DMS53 treated with DMSO at 0.1 percent for 48 hours (cell line): ENCODE measurements at regions not wholly inside any gene's neighbourhood (a gene's known extent, or its start where the extent isn't known, plus 50 kb on each side); places are given as distances from the start of the nearest gene placed in this dataset.
"Not testable (repeated sequence)": the region's sequence is repeated elsewhere in the genome, so short reads cannot be mapped to it uniquely, and the experiment has no call there.

ENCODE experiments used
- DNase-seq: peaks from one replicate; lab custom pipeline; 2025; ENCODE audit not compliant: unreplicated experiment; lab: John Stamatoyannopoulos, UW

DNA sequence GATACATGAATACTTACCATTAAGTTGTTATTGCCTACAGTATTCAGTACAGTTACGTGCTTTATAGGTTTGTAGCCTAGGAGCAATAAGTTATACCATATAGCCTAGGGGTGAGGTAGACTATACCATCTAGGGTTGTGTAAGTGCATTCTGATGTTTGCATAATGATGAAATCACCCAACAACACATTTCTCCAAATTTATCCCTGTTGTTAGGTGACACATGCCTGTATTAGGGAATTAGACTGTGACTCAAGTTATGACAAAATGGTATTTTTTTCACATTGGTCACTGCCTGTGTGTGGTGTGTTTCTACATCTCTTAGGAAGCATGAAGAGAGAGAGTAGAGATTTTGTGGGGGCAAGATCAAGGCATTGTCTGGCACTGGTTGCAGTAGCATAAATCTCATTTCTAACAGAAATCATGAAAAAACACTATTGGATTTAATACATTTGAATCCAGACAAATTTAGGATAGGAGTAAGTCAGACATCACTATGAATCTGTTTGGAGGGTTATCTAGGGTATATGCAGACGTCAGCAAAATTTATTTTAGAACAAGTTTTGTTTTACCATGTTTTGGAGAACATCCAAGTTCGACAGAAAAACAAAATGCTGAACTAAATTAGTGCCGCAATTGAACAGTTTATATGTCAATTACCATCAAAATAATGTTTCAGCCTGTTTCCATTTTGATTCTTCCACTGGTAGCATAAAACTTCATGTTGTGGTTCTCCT, 332.1 kb downstream of the LMO7 start:
- no peak for DNase-seq

DNA sequence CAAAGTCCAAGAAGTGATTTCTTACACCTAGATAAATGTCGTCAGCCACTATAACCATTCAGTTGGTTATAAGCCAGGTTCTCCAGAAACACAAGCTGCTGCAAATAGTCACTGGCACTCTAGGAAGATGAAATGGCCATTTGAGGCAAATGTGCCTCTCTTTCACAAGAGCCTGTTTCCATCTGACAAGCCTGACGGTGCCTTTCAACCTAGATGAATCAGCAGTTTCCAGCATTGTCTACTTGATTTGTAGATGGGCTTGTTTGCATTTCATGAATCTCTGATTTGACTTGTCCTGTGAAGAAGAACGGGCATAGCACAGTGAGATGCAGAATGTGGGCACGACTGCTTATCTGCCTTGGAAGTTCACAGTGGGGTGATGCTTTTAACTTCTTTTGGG, 327.2 kb downstream of the LMO7 start:
- no peak for DNase-seq

DNA sequence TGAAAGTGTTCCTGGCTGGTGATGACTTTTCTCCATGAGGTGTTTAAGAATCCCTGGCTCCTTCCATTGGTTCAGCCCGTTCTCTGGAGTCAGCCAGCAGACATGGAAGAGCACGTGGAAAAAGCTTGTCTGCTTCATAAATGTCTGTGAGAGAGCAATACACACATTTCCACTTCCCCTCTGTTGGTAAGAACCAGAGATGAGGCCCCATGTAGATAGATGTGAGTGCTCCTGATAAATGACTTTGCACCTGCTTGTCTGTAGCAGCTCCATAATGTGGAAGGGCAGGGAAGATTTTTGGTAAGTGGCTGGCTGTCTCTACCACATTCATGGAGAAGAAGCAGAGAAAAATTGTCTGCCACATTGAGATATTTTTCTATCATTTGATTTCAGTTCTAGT, 325.8 kb downstream of the LMO7 start:
- no peak for DNase-seq

DNA sequence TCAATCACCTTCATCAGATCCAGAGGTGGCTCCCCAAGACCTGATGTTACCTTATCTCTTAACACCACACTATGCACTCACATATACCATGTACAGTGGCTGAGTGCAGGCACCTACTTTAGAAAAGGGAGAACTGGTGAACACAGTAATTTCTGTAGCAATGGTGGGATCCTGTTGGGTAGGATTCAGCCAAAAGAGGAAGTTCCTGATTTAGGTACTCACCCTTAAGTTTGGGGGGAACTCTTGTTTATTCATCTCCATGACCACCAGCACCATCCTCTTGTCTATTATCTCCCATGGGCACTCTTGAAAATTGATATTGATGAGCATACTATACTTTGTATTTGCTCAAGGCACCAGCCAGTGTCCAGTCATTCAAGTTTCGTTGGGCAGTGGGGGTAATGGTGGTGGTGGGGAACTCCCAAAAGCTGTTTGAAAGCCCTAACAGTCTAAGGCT, 324.4 kb downstream of the LMO7 start:
- DNase-seq, result no peak

DNA sequence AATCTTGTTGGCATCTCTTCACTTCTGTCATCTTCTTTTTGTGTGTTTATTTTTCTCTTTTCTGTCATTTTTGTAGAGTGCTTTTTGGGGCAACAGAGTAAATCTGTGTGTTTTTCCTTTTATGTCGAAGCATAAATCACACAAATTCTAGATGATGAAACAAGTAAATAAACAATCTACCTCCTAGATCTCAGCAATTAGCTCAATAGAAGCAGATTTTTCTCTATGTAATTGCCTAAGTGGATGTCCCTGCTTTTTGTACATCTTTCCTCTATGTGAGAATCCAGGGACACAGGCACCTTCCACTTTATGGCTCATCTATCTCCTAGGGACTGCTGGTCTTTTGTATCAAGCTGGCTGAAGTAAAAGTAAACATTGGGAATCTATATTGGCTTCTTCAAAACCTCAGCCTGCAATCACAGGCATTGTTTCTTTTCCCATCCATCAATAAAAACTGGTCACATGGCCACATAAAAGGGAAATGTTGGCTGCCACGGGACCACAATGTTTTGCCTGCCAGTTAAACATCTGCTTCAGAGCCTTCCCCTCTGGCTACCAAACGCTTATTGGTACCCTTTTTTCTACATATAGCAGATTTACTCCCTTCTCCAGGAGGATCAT, 323.8 kb downstream of the LMO7 start:
- no peak for DNase-seq

DNA sequence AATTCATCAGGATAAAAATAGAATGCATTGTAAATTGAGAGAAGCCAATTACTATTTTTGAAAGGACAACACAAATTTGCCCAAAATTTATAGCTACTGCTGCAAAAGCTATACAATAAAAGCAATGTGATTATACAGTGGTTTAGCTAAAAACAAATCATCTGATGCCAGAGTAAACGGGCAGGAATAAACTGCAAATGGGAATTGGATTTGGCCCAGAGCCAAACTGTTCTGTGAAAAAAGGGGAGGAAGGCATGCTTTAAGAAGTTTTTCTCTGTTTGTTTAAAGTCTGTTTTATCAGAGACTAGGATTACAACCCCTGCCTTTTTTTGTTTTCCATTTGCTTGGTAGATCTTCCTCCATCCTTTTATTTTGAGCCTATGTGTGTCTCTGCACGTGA, 317.5 kb downstream of the LMO7 start:
- DNase-seq, result not testable (repeated sequence)

DNA sequence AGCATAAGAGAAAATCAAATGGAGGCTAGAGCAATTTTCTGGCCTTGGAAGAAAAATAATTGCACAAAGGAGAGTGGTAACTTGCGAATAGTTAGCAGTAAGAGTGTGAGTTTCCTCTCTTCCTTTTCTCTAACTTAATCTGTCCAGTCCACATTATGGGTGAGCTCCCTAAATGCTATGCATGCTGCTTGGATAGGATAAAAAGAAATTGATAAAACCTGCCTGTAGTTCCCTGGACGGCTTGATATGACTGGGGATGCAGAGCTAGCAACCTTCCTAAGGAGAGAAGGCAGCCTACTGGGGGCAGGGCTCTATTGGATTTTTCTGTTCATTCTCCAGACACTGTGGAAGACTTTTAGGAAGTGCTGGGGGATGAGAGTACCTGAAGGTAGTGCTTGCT, 311.3 kb downstream of the LMO7 start:
- no peak for DNase-seq

DNA sequence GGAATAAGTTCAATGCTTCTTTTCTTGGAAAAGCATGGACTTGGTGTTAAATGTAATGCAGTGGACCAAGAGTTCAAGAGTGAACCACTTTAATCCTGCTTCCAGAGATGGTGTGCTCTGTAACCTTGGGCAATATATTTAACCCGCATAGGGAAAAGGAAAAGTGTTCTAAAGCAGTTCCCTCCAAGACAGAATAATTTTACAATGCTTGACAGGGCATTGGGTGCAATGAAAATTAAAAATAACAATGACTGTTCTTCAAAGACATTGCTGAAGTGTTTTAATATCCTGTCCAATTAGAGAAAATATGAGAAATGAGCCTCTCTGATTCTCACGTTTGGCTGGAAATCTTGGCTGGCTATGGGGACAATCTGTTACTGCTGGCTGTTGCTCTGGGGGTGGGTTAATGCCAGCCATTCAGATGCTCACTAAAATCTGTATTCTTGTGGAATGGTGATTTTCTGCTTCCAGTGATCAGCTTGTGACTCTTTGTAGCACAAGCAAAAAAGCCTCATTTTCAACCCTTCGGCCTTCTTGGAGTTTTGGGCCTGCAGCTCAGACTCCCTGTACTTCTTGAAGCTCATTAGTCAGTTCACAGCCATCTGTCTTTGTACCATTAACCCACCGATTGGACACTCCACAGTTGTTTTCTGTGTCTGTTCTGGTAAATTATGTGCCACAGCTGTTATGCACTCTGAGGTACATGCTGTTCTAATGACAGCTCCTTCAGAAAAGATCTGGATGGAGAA, 310.6 kb downstream of the LMO7 start:
- DNase-seq, result no peak

DNA sequence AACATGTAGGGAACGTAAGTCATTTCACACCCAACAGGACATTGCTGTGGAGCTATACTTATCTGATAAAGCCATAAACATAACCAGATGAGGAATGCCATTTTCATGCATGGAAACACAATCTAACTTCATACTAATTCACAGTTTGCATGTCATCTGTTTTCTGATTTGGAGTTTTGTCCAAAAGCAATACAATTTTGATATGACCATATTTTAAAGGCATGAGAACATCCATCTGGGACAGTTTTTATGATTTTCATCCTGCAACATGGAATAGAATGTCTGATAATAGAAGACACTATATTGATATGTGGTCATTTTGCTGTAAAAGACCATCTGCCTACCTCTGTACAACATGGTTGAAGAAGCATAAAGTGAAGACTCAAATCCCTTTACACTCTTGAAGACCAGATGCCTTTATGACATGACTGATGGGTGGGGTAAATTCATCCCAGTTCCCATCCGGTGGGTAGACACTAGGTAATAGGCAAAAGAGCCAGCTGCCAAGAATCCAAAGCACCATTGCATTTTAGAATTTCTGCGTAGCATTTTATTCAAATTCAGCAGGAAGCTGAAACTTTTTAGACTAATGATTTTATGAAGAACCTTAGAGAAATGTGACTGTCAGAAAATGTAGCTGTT, 309.8 kb downstream of the LMO7 start:
- no peak for DNase-seq

DNA sequence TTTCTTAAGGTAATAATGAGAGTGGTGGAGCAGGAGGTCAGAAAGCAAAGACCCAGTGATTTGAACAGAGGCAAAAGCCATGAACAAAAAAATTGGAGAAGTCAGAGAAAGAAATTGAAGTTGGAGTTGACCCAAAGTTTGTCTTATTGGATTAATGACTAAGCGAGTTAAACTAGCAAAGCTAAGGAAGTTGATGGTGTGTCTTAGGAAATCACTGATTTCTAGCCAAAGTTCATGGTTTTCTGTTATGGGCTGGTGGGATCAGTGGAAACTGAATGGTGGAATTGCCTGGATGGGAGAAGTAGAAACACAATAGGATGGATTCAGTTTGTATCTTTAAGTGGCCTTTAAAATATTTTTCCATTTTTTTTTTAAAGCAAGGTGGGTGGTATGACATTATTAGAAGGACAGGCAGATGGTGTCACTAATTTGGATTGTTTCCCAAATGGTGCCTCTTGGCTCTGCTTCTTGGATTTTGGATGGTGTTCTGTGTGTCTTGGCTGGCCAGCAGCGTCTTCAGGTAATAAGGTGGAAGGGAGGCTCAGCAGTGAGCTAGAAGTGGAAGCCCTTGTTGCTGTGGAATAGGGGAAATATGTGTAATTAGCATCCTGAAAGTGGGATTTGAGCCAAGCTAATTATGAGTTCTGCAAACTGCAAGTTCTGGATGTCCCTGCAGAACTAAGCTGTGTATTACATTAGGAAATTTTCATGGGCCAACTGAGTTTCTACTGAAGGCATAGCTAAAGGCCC, 302.9 kb downstream of the LMO7 start:
- no peak for DNase-seq

DNA sequence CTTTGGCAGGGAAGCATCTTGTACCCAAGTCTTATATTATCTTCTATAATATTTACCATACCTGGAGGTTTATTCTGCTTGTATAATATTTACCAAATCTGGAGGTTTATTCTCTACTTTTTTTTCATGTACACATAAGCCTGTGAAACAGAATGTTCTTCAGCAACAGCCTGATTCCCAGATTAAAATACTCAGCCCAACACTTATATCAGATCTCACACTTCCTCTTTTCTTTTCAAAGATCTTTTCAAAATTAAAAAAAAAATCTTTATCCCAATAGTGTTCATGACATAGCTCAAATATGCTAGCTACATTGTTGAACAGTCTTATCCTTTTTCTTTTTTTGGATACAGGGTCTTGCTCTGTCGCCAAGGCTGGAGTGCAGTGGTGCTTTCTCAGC, 300.7 kb downstream of the LMO7 start:
- DNase-seq, result no peak

DNA sequence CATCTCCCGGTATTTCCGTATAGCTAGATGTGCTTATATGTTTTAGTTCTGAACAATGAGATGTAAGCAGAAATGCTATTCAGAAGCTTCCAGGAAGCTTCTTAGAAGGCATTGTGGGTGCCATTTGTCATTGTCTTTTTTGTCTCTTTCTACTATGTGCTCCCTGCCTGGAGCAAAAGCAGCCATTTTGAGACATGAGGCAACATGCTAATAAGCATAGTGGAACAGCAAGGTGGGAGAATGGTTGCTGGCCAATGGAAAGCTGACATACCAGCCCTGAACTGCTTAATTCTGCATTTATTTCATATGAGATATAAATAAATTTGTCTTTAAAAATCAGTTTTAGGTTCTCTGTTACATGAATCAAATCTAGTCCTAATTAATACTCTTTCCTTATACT, 299.7 kb downstream of the LMO7 start:
- no peak for DNase-seq

DNA sequence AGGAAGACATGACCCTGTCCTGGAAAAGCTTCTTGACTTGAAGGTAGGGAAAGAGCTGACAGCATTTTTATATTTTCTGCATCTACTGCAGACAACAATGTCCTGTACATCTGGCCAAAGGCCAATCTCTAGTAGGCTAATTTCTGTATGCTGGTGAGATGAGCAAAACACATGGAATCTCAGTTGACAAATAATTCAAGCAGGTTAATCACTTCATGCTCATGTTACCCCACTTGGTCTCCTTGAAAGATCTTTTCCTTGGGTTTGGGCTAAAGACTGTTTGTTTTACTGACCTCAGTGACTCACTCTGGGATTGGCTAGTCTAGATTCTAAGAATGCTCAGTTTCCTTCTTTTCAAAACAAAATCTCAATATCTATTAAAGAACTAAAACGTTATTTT, 298.8 kb downstream of the LMO7 start:
- no peak for DNase-seq

DNA sequence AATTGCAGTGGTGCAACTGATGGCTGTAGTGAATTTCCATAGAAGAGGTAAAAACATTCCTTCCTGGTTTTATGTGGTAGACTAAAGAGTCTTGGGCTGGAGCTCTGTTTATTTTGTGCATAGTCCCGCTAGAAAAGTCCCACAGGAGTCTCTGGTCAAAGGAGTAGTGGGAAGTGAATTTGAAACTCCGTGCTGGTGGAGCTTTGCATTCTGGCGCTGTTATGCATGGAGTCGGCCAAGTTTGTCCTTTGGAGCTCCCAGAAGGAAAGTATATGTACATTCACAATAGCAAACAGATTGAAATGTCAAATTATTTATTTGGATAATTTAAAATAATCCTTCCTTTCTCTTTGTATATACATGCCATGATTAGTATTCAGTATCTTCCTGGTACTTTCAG, 296.5 kb downstream of the LMO7 start:
- DNase-seq, result no peak

DNA sequence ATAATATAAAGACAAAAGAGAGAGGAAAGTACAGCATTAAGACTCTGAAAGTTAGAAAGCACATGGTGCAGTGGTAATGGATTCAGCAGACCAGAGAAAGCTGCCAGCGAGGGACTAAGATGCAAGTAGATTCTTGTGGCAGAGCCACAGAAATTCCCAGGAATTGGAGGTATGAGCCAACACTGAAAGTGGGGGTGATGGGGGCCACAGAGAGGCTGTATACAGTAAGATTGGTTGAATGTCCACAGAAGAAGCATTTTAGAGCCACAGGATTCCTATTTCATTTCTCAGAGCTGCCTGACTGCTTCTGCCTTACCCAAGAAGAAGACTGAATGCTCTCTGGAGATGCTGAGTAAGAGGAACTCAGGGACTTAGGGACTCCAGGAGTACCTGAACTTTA, 295.0 kb downstream of the LMO7 start:
- DNase-seq, result no peak

DNA sequence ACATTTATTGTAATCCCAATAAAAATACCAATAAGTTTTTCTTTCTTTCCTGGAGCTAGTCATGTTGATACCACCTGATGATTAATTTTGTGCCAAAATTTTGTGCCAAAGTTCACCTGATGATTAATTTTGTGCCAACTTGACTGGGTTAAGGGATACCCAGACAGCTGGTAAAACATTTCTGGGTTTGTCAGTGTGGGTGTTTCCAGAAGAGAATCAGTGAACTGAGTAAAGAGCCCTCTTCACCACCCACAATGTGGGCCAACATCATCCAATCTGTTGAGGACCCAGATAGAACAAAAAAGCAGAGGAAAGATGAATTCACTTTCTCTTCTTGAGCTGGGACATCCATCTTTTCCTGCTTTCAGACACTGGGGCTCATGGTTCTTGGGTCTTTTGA, 292.9 kb downstream of the LMO7 start:
- no peak for DNase-seq

DNA sequence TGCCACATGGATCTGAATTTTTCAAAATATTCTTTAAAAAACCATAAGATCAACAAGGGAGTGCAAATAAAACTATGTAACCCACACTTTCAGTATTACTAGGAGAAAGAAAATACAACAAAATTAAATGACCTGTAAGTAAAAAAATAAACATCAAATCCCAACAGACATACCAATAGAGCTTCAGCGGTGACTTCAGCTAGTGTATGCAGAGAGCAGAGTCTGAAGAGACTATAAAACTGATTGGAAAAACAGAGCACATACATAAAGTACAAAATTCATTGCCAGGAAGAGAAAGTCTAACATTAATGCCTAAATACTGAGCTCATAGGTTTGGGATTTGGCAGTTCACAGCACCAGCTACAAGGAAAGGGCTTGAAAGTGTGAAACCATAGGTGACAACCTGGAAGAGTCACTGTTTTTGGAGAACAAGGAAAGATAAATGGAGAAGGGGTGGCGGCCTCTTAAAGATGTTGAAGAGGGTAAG, 291.1 kb downstream of the LMO7 start:
- DNase-seq, result no peak

DNA sequence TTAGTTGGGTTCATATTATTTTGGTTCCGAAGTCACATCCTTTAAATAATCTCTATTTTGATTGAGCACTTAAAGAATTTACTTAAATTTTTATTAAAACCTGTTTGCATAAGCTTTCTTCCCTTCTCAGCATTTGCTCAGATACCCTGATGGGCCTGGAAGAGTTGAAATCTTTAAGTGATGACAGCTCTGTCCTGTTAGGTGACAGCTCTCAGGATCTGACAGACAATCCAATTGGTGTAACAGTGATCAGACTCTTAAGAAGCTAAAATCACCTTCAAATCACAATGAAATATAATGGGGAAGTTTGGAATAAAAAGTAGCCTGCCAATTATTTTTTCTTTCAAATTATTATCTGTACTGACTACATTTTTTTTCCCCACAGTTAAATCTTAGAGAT, 284.4 kb downstream of the LMO7 start:
- no peak for DNase-seq

DNA sequence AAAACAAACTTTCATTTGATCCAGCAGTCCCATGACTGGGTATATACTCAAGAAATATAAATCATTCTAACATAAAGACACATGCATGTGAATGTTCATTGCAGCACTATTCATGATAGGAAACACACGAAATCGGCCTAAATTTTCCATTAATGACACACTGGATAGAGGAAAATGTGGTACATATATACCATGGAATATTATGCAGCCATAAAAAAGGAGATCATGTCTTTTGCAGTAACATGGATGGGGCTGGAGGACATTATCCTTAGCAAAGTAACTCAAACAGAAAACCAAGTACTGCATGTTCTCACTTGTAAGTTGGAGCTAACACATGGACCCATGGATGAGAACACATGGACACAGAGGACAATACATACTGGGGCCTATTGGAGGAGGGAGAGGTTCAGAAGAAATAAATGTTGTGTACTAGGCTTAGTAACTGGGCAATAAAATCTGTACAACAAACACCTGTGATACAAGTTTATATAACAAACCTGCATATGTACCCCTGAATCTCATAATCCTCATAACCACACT, 283.6 kb downstream of the LMO7 start:
- DNase-seq, result no peak

DNA sequence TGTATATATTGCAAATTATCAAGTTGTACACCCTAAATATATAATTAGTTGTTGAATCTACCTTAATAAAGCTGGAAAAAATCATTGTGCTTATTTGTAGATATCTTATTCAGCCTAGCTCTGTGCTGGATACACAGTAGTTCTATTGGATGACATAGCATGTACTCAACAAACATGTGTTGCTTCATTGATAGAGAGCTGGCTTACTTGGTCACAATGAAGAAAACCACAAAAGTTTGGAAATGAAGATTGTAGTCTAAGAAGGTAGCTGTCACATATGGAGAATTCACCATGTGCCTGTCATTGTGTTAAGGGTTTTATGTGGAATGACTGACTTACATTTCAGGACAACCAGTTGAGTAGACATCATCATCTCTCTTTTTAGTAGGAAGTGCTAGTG, 278.9 kb downstream of the LMO7 start:
- no peak for DNase-seq

DNA sequence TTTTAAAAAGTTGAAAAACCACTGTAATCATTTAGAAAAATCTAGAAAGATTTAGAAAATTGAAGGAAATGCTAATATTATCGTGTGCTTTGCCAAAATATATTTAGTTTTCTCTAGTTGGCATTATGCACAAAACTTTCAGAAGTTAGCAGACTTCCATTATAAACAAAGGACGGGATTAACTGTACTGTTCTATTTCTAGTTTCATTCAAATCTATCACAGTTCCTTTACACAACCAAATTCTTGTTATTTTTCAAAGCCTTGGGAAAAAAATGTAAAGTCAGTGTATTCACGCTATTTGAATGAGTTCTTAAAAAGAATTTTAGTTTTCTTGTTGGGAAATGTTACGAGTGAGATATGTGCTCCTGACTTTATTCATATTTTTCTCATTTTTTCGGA, 277.8 kb downstream of the LMO7 start:
- no peak for DNase-seq
